ENCODE measurements at regions not wholly inside any gene's neighbourhood (a gene's known extent, or its start where the extent isn't known, plus 50 kb on each side); places are given as distances from the start of the nearest gene placed in this dataset.

- CTCF ChIA-PET = no interaction called here
- no peaks in the 10 kb centered on the region for H3K79me2 ChIP-seq (ENCODE audit: control insufficient read depth, insufficient read depth, low read length)
- H3K4me2 ChIP-seq (ENCODE audit: control insufficient read depth, insufficient read depth) = no peak overlapping the region
- no peaks in the 10 kb centered on the region for H3K9me3 ChIP-seq (replicated peaks; ENCODE audit: control insufficient read depth, insufficient read depth, low read length)
- in situ Hi-C loops (cut with MboI) (no loop called here), intact Hi-C loops (cut with micrococcal nuclease; ENCODE audit: unreplicated experiment) (no loop called here)
- H3K27me3 ChIP-seq (replicated peaks in 1 of 2; ENCODE audit: control insufficient read depth in 2 of 2, insufficient read depth in 2 of 2, low read length in 1 of 2) = peaks cover 0 to 1% of the 10 kb centered on the region in 2 experiments; a peak in 2 of 4 replicates
- SMC1A ChIA-PET (ENCODE audit: uncharacterized antibody, unreplicated experiment) = no interaction called here
- DNase-seq (ENCODE audit: low read depth, low spot score) (no peak), ATAC-seq (no peak), FAIRE-seq (no peak)
- no peaks in the 10 kb centered on the region for H3K4me1 ChIP-seq (ENCODE audit: control insufficient read depth, insufficient read depth, low read length)
- no peak overlapping the region for H3K27ac ChIP-seq (ENCODE audit: control insufficient read depth, insufficient read depth)
- 33% methylated on average over 3 of the region's 3 CpGs for WGBS (ENCODE audit: insufficient coverage, insufficient replicate concordance, low lambda C conversion rate, missing lambda C conversion rate)
- RAD21 ChIA-PET (ENCODE audit: unreplicated experiment) = no interaction called here
- H2AFZ ChIP-seq (ENCODE audit: control insufficient read depth, low read depth, low read length) = no peak overlapping the region
- no peaks in the 10 kb centered on the region for H4K20me1 ChIP-seq (ENCODE audit: control insufficient read depth, insufficient read depth)
- POLR2A ChIA-PET = no interaction called here
- H3K9ac ChIP-seq (ENCODE audit: control insufficient read depth, insufficient read depth, low read length) = no peak overlapping the region
- TF ChIP-seq ESRRA (IDR thresholded peaks at IDR 0.05; ENCODE audit: low read length) (no peak), CBFB (IDR thresholded peaks at IDR 0.05; ENCODE audit: low read depth) (no peak), TCF7 (IDR thresholded peaks at IDR 0.05; ENCODE audit: borderline replicate concordance) (no peak), IKZF2 (IDR thresholded peaks at IDR 0.05) (no peak), ASH2L (IDR thresholded peaks at IDR 0.05; ENCODE audit: borderline replicate concordance, low read depth) (no peak), BHLHE40 (IDR thresholded peaks at IDR 0.05; ENCODE audit: borderline replicate concordance in 1 of 2, low read depth in 2 of 2, low read length in 1 of 2) (no peak), PML (IDR thresholded peaks at IDR 0.05; ENCODE audit: low read length) (no peak), BMI1 (IDR thresholded peaks at IDR 0.05; ENCODE audit: borderline replicate concordance) (no peak), EZH2 (IDR thresholded peaks at IDR 0.05; ENCODE audit: borderline replicate concordance, control insufficient read depth, low read depth, low read length) (no peak)
- no peak overlapping the region for H3K4me3 ChIP-seq
- BruUV-seq (replicated peaks) = no TSS peak
- no peaks in the 10 kb centered on the region for H3K36me3 ChIP-seq (ENCODE audit: control insufficient read depth in 2 of 2, insufficient read depth in 2 of 2, low read length in 1 of 2)
Measured at GRCh38 chr6:33964387-33964786, 160.6 kb upstream of the MLN start.

DNA sequence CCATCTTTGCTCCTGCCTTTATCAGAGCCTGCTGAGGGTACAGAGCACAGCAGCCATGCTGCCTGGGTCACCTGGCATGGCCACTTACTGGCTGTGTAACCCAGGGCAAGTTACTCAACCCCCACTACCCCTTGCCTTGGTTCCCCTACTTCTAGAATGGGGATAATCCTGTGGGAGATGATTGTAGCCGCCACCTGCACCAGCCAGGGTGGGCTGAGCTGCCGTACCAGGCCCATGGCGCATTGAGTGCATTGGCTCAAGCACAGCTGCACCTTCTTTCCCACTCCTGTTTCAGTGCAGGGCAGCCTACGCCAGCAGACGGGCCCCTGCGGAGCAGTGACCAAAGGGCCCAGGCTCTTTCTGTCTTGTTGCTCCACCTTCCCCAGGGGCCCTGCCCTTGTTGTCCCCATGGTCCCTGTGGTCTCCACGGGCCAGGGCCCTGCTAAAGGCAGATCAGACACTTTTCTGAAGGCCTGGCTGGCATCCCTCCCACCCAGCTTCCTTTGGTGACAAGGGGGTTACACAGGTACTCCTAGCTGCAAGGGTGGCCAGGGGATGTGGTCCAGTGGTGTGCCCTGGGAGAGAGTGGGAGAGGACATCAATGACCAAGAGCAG, 159.4 kb upstream of the MLN start:
- WGBS (ENCODE audit: insufficient coverage, insufficient replicate concordance, low lambda C conversion rate, missing lambda C conversion rate) = 37% methylated on average over 7 of the region's 7 CpGs
- RAD21 ChIA-PET (ENCODE audit: unreplicated experiment) = no interaction called here
- DNase-seq (ENCODE audit: low read depth, low spot score) (no peak), FAIRE-seq (no peak), ATAC-seq (no peak)
- BruUV-seq (replicated peaks) = no TSS peak
- Histone ChIP-seq H2AFZ (ENCODE audit: control insufficient read depth, low read depth, low read length) (no peak overlapping the region), H3K27me3 (replicated peaks in 1 of 2; ENCODE audit: control insufficient read depth in 2 of 2, insufficient read depth in 2 of 2, low read length in 1 of 2) (peaks cover 0 to 1% of the 10 kb centered on the region in 2 experiments; a peak in 1 of 4 replicates), H4K20me1 (ENCODE audit: control insufficient read depth, insufficient read depth) (no peaks in the 10 kb centered on the region), H3K4me2 (ENCODE audit: control insufficient read depth, insufficient read depth) (no peak overlapping the region), H3K9me3 (replicated peaks; ENCODE audit: control insufficient read depth, insufficient read depth, low read length) (no peaks in the 10 kb centered on the region), H3K27ac (ENCODE audit: control insufficient read depth, insufficient read depth) (no peak overlapping the region), H3K79me2 (ENCODE audit: control insufficient read depth, insufficient read depth, low read length) (no peaks in the 10 kb centered on the region), H3K4me1 (ENCODE audit: control insufficient read depth, insufficient read depth, low read length) (no peaks in the 10 kb centered on the region), H3K9ac (ENCODE audit: control insufficient read depth, insufficient read depth, low read length) (no peak overlapping the region), H3K4me3 (no peak overlapping the region), H3K36me3 (ENCODE audit: control insufficient read depth in 2 of 2, insufficient read depth in 2 of 2, low read length in 1 of 2) (no peaks in the 10 kb centered on the region)
- SMC1A ChIA-PET (ENCODE audit: uncharacterized antibody, unreplicated experiment) = no interaction called here
- intact Hi-C loops (cut with micrococcal nuclease; ENCODE audit: unreplicated experiment) = no loop called here
- in situ Hi-C loops (cut with MboI) = no loop called here
- POLR2A ChIA-PET = interaction anchor here (0.6 to 0.8 kb wide), 2 partner anchors 42 to 1401 kb away, joined by 3 read pairs; no protein-coding TSS in a partner anchor
- CTCF ChIA-PET = no interaction called here
- TF ChIP-seq NFYB (IDR thresholded peaks at IDR 0.05; ENCODE audit: insufficient read depth, low read depth, low read length) (no peak), MTA2 (IDR thresholded peaks at IDR 0.05; ENCODE audit: low read depth) (no peak), HDAC6 (IDR thresholded peaks at IDR 0.05; ENCODE audit: unreplicated experiment) (no peak), NFXL1 (IDR thresholded peaks at IDR 0.05; ENCODE audit: borderline replicate concordance) (no peak), CREM (IDR thresholded peaks at IDR 0.05; ENCODE audit: low read depth) (no peak), HDGF (IDR thresholded peaks at IDR 0.05) (no peak), CHD1 (IDR thresholded peaks at IDR 0.05; ENCODE audit: low read depth, low read length) (no peak), POU2F2 (IDR thresholded peaks at IDR 0.05; ENCODE audit: borderline replicate concordance, low read depth, low read length) (no peak), EZH2 (IDR thresholded peaks at IDR 0.05; ENCODE audit: borderline replicate concordance, control insufficient read depth, low read depth, low read length) (no peak), SREBF1 (IDR thresholded peaks at IDR 0.05; ENCODE audit: low read length) (no peak), HCFC1 (IDR thresholded peaks at IDR 0.05; ENCODE audit: low read length) (no peak), ATF7 (IDR thresholded peaks at IDR 0.05; ENCODE audit: low read depth) (no peak), MYC (IDR thresholded peaks at IDR 0.05; ENCODE audit: insufficient read depth, insufficient read length, insufficient replicate concordance, low read length, severe bottlenecking) (no peak), RB1 (IDR thresholded peaks at IDR 0.05; ENCODE audit: borderline replicate concordance) (no peak)
